ENCODE measurements at regions not wholly inside any gene's neighbourhood (a gene's known extent, or its start where the extent isn't known, plus 50 kb on each side); places are given as distances from the start of the nearest gene placed in this dataset.

DNA sequence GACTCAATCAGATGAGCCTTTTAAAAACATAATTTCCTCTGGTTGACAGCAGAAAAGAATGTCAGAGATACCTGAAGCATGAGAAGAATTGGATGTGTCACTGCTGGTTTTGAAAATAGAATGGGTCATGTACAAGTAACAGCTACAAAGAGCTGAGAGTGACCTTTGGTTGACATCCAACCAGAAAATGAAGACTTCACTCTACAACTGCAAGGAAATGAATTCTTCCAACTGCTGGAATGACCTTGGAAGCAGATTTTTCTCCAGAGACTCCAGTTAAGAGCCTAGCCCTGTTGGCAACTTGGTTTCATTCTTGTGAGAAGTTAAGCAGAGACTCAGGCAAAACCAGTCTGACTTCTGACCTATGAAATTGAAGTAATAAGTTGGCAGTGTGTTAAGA lies 505.9 kb downstream of the SLC16A7 start:
- H3K4me3 ChIP-seq (ENCODE audit: low read depth, low read length), result no peak overlapping the region
- TF ChIP-seq, protein P1, sequence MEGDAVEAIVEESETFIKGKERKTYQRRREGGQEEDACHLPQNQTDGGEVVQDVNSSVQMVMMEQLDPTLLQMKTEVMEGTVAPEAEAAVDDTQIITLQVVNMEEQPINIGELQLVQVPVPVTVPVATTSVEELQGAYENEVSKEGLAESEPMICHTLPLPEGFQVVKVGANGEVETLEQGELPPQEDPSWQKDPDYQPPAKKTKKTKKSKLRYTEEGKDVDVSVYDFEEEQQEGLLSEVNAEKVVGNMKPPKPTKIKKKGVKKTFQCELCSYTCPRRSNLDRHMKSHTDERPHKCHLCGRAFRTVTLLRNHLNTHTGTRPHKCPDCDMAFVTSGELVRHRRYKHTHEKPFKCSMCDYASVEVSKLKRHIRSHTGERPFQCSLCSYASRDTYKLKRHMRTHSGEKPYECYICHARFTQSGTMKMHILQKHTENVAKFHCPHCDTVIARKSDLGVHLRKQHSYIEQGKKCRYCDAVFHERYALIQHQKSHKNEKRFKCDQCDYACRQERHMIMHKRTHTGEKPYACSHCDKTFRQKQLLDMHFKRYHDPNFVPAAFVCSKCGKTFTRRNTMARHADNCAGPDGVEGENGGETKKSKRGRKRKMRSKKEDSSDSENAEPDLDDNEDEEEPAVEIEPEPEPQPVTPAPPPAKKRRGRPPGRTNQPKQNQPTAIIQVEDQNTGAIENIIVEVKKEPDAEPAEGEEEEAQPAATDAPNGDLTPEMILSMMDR (conservative IDR thresholded peaks at IDR 0.05; ENCODE audit: low read depth, low read length), result no peak
- no peak for DNase-seq (ENCODE audit: low read depth)

DNA sequence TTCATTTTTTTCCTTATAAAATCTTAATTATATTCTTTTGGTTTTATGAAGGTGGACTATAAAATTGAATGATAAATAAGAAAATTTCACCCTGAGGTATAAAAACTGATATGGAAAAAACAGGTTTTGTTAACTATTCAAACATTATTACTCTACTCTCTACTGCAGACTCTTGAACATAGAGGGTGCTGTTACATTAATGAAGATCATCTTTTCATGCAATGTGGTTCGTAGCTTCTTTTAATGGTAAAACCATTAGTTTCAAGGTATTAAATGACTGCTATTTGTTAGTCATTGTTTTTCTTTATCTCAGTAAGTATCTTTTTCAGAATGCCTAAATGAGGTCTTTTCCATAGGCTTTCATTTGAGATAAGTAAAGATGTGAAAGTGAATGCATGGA lies 510.4 kb downstream of the SLC16A7 start:
- no peak overlapping the region for H3K4me3 ChIP-seq (ENCODE audit: low read depth, low read length)
- TF ChIP-seq, protein P1 (conservative IDR thresholded peaks at IDR 0.05; ENCODE audit: low read depth, low read length), result no peak
- DNase-seq (ENCODE audit: low read depth), result no peak

DNA sequence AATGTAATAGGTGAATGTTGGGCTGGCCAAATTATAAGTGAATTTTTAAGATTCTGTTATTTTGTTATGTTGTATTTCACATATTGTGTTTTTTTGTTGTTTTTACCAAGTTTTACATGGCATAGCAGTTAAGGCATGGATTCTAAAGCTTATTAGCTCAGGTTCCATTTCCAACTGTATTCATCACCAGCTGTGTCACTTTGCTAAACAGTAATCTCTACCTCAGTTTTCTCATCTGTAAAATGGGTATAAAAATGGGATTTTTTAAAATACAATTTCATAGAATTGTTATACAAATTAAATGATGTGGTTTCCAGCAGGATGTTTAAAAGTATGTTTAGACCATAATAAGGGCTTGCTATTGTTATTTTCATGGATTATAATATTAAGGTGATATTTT lies 512.2 kb downstream of the SLC16A7 start:
- no peak for DNase-seq (ENCODE audit: low read depth)
- H3K4me3 ChIP-seq (ENCODE audit: low read depth, low read length), result no peak overlapping the region
- TF ChIP-seq, protein P1 (conservative IDR thresholded peaks at IDR 0.05; ENCODE audit: low read depth, low read length), result no peak

DNA sequence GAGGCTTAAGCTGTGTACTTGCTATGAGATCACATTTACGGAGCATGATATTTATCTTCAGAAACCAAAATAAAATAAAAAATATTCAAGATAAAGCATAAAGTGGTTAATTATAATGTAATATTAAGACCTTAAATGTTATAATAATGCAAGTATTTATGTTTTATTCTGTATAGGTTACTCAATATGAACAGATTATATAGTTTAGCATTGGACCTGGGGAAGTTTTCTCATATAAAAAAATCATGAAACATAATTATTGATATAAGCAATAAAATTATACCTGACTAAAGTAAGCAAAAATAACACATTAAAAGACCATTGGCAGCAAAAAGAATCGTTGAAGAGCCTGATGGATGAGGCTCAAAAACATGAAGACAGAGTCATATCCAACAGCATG lies 516.2 kb downstream of the SLC16A7 start:
- H3K4me3 ChIP-seq (ENCODE audit: low read depth, low read length), result no peak overlapping the region
- TF ChIP-seq, protein P1 (conservative IDR thresholded peaks at IDR 0.05; ENCODE audit: low read depth, low read length), result no peak
- no peak for DNase-seq (ENCODE audit: low read depth)

DNA sequence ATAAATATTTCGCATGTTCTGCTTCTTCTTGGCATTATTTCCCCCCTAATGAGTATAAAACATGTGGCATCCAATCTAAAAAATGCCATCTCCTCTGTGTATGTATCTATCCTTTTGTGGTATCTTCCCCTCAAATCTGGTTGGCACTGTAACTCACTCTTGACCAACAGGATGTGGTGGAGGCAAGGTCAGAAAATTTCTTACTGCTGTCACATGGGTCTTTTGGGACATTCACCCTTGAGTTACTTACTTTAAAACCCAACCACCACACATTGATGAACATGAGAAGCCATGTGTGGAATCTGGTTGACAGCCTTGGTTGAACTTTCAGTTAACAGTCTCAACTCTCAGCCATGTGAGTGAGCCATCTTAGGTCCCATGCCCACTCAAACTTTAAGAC lies 516.9 kb downstream of the SLC16A7 start:
- TF ChIP-seq, protein P1 (conservative IDR thresholded peaks at IDR 0.05; ENCODE audit: low read depth, low read length), result no peak
- no peak overlapping the region for H3K4me3 ChIP-seq (ENCODE audit: low read depth, low read length)
- no peak for DNase-seq (ENCODE audit: low read depth)

DNA sequence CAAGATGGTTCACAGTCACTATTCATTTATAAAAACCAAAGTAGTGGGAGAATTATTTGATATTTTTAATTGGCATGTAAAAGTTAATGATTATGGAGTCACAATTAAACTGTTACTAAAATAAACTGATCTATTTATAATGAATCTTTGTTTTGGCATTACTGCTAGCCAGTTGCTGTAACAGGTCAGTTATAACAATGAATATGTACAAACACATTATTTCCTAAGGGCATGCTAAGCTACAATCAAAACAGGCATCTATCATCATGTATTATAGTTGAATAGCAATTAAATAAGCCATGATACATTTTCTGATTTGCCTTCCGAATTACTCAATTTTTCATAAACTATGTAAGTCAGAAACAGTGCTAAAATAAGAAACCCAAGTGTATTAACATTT lies 518.3 kb downstream of the SLC16A7 start:
- no peak overlapping the region for H3K4me3 ChIP-seq (ENCODE audit: low read depth, low read length)
- TF ChIP-seq, protein P1 (conservative IDR thresholded peaks at IDR 0.05; ENCODE audit: low read depth, low read length), result no peak
- DNase-seq (ENCODE audit: low read depth), result no peak

DNA sequence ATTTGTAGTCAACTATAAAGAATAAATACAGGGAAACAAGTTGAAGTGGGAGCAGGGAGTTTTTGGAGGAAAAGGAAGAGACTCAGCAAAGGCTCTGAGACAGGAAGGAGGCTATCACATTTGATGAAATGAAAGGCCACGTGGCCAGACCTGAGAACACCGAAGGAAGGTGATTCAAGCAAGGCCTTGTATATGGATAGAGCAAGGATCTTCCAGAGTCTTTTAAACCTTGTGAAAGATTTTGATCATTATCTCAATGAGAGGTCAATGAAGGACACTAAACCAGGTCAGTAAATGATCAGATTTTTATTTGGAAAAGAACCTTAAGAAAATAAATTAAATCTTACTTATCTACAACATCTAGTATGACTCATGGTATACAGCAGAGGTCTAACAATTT lies 523.5 kb downstream of the SLC16A7 start:
- TF ChIP-seq, protein P1 (conservative IDR thresholded peaks at IDR 0.05; ENCODE audit: low read depth, low read length), result no peak
- no peak for DNase-seq (ENCODE audit: low read depth)
- no peak overlapping the region for H3K4me3 ChIP-seq (ENCODE audit: low read depth, low read length)

All from epithelial cell of proximal tubule (primary cell).